Esophagus muscularis mucosa (tissue), 3 donors: ENCODE measurements at regions not wholly inside any gene's neighbourhood (a gene's known extent, or its start where the extent isn't known, plus 50 kb on each side); places are given as distances from the start of the nearest gene placed in this dataset.

Experiments
- CTCF ChIP-seq, 3 experiments: fragments of 200-600 bp in 2 of 3; fragments of 450-650 bp in 1 of 3; sonication (generic) in 2 of 3; IDR thresholded peaks; one replicate each; pipeline ENCODE4 v1.5.1; 2017 to 2019; ENCODE audit warnings: antibody characterized with exemption in 3 of 3, mild to moderate bottlenecking in 2 of 3, moderate library complexity in 1 of 3
- POLR2A ChIP-seq: fragments of 450-650 bp; IDR thresholded peaks from one replicate; pipeline ENCODE4 v1.6.1; 2017; ENCODE audit warnings: antibody characterized with exemption, moderate library complexity, mild to moderate bottlenecking, low read depth

- TF ChIP-seq POLR2A = no peak
- TF ChIP-seq CTCF (IDR thresholded peaks at IDR 0.05) = no peak
Measured at GRCh38 chr14:105866841-105867321, 340.5 kb downstream of the TMEM121 start.
